T47D (cell line): ENCODE measurements at regions not wholly inside any gene's neighbourhood (a gene's known extent, or its start where the extent isn't known, plus 50 kb on each side); places are given as distances from the start of the nearest gene placed in this dataset.

Source experiments
- DNase-seq, 2 experiments: peaks; one replicate each; pipeline versions ENCODE4 v3.0.0 to v3.0.0-alpha.2; 2011 to 2012; ENCODE audit warnings: low read depth in 1 of 2, low spot score in 1 of 2
- JUND ChIP-seq: IDR thresholded peaks from 2 replicates; pipeline ENCODE4 v1.6.1; 2012; ENCODE audit warnings: low read depth
- in situ Hi-C: cut with HindIII; loops from 2 replicates; pipeline ENCODE4 v1.10.0; 2016; ENCODE audit warnings: low sequenced_read_pairs, low pct_unique_long_range_greater_than_20kb

DNA sequence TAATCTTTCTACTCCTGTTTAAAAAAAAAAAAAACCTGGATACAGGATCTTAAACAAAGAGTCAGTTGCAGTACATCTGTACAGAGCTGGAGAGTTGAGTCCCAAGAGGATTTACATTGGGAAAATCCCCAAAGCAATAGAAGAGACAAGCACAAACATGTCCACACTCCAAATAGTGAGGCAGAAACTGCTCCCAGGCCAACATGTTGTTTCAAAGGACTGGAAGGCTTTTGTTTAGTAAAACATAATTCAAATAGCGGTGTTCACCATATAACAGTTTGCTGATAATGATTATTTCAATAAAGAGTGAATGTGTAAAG is 425.4 kb downstream of the ADGRL2 start:
- peak in 1 of 2 experiments; percentile 17 for DNase-seq
- no peak for TF ChIP-seq JUND
- in situ Hi-C loops, result no loop called here

DNA sequence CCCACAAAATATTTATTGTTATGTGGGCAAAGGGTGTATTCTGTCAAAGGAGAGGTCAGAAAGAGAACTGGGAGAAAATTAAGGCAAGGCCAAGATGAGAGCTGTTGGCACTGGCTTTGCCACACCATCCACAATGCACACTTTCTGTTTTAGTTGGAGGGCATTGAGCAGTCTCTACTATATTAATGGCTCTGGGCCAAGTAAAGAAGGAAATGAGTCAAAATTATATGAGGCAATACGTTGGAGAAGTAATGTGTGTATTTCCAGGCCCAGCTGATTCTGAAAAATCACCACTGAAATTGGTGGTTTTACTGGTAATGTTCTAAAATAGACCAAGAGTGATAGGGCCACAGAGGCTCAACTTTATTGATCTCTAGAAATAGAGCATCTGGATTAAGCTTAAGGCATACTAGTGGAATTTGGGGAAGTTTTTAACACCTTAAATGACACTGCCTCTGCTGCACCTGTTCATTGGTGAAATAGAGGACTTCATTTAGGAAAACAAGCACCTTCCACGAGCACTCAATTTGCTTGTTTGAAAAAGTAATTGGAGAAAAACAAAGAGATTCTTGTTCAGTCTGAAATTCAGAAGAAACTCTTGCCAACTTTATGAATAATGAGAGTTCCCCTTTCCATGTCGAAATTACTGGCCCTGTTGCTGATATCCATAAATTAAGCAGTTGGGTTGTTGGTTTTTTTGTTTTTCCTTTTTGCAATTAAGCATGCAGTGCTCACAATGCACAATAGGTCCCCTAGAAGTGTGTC is 424.9 kb downstream of the ADGRL2 start:
- in situ Hi-C loops, result no loop called here
- no peak for TF ChIP-seq JUND
- DNase-seq, result peak in 1 of 2 experiments; percentile 4

DNA sequence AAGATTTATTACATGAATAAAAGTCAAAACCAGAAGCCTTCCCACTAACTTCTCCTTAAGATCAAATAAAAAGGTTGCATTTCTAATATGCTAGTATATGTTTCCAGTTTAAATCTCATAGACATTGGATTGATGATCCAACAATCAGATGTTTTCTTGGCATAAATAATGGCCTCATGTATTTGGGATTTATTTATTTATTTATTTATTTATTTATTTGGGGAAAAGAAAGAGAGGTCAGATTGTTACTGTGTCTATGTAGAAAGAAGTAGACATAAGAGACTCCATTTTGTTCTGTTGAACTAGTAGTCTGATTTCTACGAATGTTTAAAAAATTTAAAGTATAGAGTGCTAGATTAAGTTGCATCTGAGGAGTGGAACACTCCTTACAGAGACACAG is 422.4 kb downstream of the ADGRL2 start:
- no peak for TF ChIP-seq JUND
- in situ Hi-C loops, result no loop called here
- DNase-seq, result no peak

DNA sequence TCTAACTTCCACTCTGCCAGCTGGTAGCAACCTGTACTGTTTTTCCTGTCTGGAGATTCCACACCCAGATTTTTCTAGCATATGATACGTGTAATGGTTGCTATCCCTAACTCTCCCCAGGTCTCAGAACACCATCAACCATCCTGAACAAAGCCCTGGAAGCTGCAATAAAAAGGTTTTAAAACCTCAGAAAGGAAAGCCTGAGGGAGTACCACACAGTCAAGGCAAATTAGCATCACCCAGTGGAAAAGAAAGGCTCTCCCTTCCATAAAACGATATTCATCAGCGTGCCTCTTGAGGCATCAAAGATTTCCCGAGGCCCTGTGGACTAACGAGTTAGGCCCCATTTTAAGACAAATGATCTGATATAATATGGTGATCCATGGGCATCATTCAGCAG is 421.0 kb downstream of the ADGRL2 start:
- DNase-seq, result no peak
- in situ Hi-C loops, result no loop called here
- no peak for TF ChIP-seq JUND

DNA sequence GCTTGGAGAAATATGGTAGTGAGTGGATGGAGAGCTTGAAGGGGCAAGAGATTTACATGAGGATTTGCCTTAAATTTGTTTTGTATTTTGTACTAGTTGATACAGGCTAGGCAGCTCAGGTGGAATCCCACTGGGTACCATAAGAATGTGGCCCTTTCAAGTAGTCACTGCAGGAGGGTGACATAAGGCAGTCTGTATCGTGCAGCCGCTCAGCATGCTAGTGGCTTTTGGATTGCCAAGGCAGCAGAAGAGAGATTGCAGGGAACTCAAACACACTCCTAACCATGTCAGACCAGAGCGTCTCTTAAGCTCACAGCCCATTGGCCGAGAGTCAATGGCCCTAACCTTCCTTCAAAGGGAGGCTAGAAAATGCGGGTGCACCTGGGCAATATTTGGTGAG is 420.0 kb downstream of the ADGRL2 start:
- no peak for DNase-seq
- TF ChIP-seq JUND, result no peak
- in situ Hi-C loops, result no loop called here

DNA sequence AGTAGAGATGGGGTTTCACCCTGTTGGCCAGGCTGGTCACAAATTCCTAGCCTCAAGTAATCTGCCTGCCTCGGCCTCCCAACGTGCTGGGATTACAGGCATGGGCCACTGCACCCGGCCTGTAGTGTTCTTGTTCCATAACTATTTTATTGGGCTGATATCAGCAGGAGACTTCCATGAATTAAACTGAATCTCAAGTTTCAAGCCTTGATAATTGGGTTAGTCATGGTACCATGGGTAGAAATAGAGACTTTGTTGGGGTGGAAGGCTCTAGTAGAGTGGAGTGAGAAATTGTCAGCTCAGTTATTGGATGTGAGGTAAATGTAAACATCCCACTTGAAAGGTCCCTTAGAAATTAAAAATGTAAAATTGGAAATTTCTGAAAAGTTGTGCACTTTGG is 419.1 kb downstream of the ADGRL2 start:
- TF ChIP-seq JUND, result no peak
- in situ Hi-C loops, result no loop called here
- DNase-seq, result no peak

DNA sequence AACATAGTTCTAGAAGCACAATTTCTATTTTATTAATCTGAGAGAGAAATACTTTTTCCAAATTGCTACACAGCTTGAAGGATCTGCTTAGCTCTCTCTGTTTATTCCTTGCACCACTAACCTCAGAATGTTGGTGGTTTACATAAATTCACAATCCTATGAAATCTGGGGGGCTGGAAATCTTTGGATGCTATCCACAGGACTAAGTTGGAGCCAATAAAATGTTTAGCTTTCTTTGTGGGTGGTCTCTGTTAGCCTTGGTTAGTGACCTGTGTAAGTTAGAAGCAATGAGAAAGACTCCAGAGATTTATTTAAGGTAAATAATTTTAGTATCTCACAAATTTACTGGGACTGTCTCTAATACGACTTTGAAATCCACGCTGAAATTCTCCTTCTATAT is 418.1 kb downstream of the ADGRL2 start:
- DNase-seq, result no peak
- TF ChIP-seq JUND, result no peak
- in situ Hi-C loops, result no loop called here

DNA sequence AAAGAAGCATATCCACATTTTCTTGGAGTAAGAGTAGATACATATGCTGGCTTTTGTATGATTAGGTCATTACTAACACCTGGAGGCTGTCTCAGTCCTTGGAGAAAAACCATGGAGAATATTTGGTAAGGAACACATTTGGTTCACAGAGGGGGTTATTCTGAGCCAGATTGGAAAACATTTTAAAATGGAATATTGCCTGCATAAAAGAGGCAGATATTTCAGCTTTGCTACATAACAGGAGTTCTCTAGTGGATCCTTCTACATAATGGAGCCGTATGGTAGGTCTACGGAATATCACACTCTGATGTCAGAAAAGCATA is 415.1 kb downstream of the ADGRL2 start:
- no peak for TF ChIP-seq JUND
- DNase-seq, result no peak
- in situ Hi-C loops, result no loop called here

DNA sequence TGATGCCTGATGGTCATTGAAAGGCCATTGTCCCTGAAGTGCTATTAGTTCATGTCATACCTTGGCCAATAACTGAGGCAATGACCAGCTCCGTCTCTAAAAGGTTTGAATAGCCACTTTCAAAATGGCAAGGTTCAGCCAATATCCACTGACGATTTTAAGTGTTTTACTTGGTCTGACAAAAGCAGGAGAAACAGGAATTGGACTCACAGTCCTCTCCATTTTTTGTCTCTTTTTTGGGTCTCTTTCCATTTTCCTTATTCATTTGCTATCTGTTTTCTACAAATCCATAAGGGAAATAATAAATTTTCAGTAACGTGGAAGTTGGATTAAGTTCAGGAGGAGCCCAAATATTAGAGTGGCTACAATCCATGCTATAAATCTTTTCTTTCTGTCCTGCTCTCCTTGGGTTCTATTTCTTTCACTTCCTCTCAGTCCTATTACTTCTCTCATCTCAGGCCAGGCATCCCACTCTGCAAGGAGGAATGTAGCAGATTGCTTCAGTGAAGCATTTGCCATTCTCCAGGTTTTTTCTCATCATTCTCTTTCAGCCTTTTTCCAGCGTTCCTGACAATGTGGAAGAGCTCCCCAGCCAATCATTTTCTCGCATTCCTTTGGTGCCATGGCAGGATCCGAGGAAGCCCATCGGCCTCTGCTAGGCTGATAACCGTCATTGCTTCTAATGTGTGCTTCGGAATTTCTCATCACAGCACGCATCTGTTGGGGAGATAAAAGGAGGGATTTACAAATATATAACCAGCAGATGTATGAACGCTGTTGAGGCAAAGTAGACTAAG is 414.5 kb downstream of the ADGRL2 start:
- in situ Hi-C loops, result no loop called here
- no peak for DNase-seq
- no peak for TF ChIP-seq JUND

DNA sequence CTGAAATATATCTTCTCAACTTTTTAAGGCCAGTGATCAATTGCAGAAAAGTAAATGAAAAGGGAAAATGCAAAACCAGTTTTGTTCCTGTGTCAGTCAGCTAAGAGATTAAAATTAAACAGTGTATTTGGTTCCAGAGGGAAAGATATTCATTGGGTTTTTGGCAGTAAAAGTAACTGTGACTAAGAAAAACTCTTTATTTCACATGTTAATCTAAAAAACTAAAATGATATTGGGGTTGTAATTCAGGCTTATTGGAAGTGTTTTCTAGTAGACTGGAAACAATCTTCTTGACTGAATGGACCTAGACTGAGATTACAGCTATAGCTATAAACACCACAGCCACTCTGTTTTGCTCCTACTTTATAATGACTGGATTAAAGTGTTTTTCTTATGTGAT is 413.9 kb downstream of the ADGRL2 start:
- no peak for TF ChIP-seq JUND
- in situ Hi-C loops, result no loop called here

DNA sequence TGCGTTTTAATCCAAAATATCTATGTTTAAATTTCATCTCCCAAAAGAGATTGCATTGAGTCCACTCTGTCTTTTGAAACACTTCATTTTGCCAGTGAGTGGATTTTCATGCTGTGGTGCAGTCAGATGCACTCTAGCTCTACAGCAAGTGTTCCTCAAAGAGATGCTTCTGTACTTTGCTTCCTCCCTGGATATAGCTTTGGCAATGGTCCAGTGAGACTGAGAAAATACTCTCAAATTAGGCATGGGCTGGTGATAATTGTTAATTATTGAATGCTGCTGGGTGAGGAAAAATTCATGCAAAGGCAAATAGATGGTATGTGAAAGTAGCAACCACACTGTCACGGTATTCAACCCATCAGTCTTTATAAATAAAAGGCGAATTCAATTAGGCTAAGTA is 396.9 kb downstream of the ADGRL2 start:
- DNase-seq, result no peak
- in situ Hi-C loops, result no loop called here
- no peak for TF ChIP-seq JUND

More for the DNA sequence above, 413.9 kb downstream of the ADGRL2 start:
- no peak for DNase-seq

DNA sequence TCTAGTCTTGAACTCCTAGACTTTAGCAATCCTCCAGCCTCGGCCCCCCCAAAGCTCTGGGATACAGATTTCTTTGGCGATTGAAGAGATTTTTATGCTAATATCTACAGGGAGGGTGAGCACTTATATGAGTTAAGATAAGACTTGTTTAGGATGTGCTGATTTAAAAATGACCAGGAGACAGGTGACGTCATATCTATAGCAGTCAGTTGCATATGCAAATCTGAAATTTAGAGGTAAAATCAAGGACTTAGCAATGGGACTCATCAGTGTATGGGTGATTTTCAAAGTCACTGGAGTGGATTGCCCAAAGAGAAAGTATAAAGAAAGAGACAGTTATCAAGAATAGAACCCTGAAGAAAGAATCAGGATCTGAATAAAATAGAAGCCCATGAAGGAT is 394.5 kb downstream of the ADGRL2 start:
- no peak for DNase-seq
- TF ChIP-seq JUND, result no peak

DNA sequence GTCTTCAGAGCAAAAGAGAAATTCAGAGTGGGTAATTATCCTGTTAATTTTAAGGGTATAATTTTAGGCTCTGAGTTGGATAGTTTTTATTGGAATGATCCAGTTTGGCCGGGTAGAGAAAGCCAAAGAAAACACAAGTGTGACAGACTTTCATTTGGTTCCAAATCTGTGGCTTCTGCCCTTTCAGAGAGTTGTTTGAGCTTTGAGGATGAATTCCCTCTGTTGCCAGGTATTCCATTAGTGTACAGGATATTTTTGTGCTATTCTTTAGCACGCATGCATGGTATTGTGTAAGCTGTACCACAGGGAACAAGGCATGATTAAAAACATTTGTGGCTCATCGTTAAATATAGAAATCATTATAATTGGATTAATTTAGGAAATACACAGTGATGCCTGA is 384.4 kb downstream of the ADGRL2 start:
- in situ Hi-C loops, result no loop called here
- DNase-seq, result no peak
- TF ChIP-seq JUND, result no peak

More for the DNA sequence above, 394.5 kb downstream of the ADGRL2 start:
- in situ Hi-C loops, result no loop called here
